Stimulated activated CD4-positive, alpha-beta T cell treated with anti-CD3 and anti-CD28 coated beads, Interleukin-4, amount 100 ng/mL, for 1 hour (primary cell): ENCODE measurements at regions not wholly inside any gene's neighbourhood (a gene's known extent, or its start where the extent isn't known, plus 50 kb on each side); places are given as distances from the start of the nearest gene placed in this dataset.

Source experiments
- DNase-seq: peaks from one replicate; pipeline ENCODE4 v3.0.0-alpha.2; 2020

DNA sequence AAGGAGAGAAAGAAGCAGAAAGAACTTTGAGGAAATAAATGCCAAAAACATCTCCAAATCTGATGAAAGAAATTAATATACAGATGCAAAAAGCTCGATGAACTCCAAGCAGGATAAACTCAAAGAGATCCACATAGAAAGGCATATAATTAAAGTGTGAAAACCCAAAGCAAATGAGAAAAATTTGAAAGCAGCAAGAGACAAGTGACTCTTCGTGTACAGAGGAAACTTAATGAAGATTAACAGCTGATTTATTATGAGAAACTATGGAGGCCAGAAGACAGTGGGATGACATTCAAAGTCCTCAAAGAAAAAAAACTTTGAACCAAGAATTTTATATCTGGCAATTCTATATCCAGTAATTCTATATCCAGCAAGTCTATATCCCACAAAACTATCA is 163.0 kb upstream of the TMCC3 start:
- DNase-seq, result no peak

DNA sequence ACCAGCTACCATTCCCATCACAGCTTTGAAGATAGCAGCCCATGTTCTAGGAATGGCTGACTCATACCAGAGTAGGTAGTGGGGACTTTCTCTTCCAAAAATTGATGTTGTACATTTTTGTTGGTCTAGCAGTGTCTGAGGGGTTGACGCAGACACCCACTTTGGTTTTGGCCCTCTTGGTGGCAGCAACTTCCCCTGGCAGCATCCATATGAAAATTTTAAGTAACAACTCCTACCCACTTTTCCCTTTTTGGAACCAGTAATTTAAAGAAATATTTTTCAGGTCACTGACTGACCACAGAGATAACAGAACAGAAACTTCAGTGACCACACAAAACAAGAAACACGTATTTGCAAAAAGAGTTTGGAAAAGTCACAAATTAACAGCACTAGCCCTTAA is 162.0 kb upstream of the TMCC3 start:
- no peak for DNase-seq

DNA sequence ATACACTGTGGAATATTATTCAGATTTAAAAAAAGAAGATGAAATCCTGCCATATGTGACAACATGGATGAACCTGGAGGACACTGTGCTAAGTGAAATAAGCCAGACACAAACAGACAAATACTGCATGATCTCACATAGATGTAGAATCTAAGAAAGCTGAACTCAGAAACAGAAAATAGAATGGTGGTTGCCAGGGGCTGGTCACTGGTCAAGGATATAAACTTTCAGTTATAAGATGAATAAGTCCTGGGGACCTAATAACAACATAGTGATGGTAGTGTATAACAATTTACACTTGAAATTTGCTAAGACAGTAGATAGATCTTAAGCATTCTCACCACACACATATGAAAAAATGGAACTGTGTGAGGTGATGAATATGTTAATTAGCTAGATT is 161.3 kb upstream of the TMCC3 start:
- DNase-seq, result no peak

DNA sequence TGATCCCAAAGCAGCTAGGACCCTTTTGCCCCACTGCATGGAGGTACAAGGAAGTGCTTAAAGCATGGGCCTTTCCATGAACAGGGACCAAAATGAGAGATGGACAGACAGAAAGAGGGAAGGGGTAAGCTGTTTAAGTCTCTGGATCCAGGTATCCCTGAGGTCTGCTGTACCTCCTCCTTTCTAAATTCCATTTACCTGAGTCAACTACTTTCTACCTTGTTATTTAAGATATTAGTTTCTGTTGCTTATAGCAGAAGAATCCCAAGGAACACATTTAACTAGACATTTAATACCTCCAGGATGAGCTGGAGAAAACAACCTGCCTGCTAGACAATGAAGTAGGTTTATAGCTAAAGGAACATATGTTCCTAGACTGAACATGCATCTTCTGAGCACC is 157.6 kb upstream of the TMCC3 start:
- no peak for DNase-seq

DNA sequence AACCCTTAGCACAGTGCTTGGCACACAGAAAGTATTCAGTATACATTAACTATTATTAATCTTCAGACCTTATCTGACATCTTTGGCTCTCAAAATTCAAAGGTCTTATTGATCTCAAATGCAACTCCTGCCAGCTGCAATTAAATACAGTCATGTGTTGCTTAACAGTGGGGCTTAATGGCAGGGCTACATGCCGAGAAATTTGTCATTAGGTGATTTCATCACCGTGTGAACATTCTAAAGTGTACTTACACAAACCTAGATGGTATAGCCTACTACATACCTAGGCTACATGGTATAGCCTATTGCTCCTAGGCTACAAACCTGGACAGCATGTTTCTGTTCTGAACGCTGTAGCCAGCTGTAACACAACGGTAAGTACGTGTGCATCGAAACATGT is 156.3 kb upstream of the TMCC3 start:
- DNase-seq, result no peak

DNA sequence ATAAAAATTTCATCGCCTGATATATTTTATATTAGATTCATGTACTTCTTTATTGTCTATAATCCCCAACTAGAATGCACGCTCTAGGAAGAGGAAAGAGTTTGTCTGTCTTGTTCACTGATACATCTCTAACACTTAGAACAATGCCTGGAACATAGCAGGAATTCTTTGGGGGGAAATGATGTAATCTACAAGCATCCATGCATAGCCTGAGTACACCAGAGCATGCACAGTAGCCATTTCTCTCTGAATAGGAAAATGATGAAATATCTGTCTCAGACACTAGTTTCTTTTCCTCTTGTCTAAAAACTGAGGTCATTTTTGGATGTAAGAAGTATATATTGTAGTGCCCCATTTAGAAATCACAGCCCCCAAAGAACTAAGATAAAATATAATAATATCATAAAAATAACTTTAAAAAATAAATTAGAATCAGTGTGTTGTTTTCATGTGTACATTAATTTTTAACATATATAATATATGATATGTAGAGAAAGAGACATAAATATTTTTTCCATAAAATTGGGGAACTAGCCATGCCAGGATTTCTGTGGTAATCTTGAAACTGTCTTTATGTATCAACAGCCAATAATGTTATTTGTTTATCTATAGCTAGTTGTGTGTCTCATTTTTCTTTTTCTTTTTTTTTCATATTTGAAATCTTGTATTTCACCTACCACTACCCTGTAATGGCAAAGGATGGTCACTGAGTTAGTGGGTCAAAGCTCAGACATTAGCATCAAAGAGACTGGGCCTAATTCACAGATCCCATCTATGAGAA is 155.6 kb upstream of the TMCC3 start:
- DNase-seq, result no peak

DNA sequence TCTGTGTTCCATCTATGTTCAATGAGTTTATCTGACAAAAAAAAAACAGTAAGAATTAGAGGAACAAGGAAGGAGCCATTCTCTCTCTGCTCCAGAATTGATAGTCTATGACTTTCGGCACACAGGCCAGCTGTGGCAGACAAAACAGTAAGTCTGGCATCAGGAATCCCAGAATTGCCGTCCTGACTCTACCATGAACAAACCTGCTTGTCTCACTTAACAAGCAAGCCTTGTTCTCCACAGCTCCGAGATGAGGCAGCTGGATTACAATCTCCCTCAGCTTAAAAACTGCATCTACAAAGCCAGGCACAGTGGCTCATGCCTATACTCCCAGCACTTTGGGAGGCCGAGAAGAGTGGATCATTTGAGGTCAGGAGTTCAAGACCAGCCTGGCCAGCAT is 153.6 kb upstream of the TMCC3 start:
- DNase-seq, result no peak

DNA sequence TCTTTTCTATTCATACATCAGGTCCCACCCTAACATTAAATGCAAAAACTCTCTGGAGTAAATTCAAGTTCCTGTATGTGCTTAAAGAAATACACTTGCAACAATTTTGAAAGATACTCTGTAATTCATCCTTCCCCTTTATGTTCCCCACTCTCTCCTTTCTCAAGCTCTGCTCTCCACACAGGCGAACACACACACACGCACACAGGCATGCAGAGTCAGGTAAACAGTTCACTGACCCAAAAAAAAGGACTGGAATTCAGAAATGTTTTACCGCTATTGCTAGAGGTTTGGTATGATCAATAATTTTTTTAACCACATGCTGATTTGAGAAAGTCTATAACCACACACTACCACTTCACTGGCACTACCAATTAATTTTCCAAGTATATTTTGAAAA is 152.4 kb upstream of the TMCC3 start:
- no peak for DNase-seq

DNA sequence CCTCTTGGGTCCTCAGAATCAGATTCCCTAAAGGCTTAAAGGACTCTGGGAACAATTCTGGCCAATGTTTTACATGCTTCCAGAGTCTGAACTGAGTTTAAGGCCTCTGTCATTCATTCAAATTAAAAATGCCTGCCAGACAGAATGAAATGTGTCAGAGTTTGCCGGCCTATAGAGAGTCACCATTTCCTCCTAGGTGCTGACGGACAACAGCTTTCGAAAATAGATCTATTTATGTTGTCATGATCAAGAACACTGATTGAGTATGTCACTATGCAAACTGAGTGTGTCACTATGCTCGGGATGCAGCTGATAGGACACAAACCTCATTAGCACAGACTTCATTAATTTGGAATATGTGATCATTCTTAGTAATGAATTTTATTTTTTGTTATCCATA is 151.4 kb upstream of the TMCC3 start:
- no peak for DNase-seq

DNA sequence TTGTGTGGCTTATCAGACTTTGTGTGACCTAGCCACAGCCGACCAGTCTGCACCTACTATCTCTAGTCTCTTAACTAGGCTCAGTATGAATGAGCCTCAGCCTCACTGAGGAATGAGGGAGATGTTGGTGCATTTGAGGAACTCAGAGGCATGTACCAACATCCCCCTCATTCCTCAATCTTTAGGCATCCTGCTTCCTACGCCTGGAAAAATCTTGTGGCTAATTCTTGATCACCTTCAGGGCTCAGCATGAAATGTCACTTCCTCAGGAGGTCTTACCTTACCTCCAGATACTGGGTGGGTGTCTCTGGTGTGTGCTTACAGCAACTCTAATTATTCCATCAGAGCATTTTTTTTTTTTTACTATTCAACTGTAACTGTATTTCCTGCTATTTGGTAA is 148.8 kb upstream of the TMCC3 start:
- DNase-seq, result no peak

DNA sequence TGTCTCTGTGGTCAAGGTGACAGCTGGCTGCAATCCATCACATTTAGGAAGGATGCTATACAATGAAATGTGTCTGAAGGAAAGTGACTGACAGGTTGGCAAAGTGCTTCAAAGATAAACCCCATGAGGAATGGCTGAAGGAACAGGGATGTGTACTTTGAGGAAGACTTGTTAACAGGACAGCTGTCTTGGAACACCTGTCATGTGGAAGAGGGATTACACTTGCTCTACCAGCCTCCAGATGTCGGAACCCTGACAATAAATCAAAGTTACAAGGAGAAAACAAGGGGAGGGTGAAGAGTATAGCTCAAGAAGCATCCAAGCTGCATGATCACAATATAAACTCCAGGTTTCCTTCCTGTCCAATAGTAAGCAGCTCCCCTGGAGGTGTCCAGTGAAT is 147.8 kb upstream of the TMCC3 start:
- DNase-seq, result no peak

DNA sequence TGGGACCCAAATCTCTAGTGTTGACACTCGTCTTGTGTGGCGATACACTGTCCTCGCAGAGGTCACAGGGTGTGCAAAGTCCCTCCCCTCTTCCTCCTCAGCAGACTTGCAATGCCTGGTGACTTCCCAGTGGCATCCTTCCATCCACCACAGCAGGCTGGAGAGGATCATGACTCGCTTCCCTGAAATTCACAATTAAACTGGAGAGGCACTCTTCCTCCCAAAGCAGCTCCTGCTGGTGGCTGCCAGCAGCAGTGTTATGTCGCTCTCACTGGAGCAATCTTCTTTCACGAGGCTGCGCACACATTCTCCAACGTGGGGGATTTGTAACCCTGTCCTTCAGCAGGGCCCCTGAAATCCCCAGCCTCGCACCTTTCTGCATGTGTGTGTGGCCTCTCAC is 145.2 kb upstream of the TMCC3 start:
- no peak for DNase-seq

DNA sequence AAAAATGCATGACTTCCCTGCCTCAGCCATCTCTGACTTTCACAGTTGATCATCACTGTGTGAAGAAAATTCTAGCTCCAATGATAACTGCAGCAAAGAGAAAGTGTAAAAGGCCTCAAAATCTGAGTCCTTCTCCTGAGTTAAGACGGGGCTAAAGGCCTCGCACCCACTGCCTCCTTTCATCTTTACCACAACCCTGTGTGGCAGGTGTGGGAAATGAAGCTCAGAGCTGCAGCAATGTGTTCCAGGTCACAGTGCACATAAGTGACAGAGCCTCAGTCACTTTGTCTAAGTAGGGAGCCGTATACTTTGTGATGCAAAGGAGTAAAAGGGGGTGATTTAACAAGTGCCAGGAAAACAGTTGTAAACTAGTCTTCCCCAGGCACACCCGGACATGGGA is 144.7 kb upstream of the TMCC3 start:
- no peak for DNase-seq

DNA sequence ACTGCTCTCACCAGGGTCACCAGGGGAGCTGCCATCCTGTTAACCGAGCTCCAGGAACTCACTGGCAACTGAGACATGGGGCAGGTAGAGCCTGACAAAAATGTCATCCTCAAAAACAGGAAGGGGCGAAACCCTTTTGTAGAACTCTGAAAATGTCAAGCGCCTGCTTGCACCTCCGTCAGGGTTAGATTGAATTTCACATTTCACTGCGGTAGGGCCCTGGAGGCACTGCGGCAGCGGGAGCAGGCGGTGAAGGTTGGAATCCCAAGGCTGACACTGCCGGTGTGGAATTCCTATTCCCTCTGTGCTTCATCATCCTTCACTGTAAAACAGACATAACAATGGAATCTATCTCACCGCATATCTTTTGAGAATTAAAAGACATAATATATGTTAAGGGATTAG is 142.8 kb upstream of the TMCC3 start:
- DNase-seq, result no peak

DNA sequence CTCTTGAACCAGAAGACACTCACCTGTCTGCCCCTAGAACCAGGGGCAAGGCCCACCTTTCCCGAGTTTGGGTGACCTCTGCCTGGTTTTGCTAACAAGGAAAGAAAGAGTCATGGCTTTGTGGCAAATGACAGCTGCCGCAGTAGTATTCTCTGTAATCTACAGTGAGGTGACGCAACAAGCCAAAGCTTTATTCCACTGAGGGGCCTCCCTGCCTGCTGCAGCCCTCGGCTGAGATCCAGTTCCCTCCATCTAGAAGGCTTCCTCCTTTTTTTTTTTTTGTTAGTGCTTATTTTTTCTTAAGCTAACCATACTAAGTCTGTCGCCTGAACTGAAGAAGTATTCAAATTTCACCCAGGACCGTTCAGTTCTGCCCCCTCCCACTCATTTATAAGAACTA is 142.3 kb upstream of the TMCC3 start:
- no peak for DNase-seq

DNA sequence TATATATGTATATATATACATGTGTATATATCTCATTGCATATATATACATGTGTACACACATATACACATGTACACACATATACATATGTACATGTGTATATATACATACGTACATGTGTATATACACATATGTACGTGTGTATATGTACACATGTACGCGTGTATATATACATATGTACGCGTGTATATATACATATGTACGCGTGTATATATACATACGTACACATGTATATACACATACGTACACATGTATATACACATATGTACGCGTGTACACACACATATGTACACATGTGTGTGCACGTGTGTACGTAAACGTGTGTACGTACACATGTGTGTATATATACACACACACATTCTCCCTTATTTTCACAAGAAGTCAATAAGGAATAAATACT is 141.6 kb upstream of the TMCC3 start:
- DNase-seq, result no peak

DNA sequence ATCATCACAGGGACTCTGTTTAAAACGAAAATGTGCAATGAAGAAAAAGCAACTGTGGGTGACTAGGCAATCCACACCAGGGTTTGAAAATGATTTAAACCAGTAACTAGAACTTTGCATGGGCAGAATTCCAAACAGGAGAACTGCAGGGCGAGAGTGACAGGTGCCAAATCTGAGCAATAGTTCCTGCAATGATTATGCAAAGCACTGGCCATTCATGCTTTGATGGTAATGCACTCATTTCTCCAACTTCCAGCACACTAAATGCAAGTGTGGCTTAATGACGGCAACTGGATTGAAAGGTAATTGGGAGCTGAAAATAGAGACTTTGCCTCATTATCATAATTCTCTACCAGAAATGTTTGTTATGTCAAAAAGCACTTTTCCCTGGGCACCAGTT is 140.5 kb upstream of the TMCC3 start:
- no peak for DNase-seq

DNA sequence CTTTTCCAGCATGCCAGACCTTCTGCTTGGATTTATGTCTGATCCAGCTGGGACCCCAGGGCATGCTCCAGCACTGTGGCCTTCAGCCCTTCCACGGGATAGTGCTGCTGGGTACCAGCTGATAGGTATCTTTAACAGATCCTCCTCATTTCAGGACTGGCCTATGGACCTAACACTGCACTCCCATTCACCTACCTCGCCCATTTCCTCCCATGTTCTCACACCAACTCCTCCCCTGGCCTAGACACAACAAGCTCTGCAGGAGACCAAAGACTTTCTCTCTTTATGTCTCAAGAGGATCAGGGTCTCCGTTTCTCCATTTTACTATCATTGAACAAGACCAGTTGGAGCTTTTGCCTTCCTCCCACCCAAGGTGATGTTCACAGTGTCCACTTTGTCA is 140.0 kb upstream of the TMCC3 start:
- DNase-seq, result no peak

DNA sequence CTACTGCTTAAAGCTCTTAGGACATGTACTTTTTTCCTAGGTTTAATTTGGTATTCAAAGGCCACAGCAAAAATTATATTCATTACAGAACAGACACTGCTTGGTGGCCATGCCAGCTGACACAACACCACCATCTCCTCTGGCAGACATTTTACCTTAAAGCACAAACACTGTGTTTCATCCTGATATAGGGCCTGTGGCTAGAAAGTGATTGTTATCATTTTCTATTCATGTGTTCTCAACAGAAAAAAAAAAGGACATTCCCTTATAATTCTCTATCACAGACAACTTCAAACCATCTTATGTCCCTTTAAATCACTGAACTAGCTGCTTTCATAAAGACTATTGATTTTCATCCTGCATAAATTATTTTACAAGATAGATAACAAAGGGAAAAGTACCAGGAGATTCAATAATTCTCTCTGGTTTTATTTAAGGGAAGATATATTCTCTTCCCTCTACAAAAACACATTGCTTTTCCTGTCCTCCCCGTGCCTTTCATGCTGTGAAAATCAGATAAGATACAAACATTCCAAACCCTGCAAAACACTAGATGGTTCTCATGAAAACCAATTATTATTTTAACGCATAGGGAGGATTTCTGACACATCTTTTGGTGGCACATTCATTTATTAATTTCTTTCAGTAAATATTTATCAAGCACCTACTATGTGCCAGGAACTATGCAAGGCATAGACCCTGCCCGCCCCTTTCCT is 139.3 kb upstream of the TMCC3 start:
- DNase-seq, result no peak

DNA sequence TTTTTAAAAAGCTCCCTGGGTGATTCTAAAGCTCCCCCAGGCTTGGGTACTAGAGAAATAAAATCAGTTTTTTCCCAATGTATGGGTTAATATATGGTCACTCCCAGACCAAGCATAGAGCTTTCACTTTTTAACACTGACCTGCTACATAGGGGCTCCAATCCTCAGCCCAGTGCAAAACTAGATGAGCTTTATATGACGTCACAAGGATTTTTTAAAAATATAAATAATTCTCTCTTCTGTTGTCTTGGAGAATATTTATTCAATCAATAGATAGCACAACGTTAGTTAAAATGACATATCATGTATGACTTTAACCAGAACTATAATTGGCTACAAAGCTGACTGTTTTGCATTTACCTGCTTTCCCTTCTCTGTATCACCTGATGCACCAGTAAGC is 137.9 kb upstream of the TMCC3 start:
- DNase-seq, result no peak

DNA sequence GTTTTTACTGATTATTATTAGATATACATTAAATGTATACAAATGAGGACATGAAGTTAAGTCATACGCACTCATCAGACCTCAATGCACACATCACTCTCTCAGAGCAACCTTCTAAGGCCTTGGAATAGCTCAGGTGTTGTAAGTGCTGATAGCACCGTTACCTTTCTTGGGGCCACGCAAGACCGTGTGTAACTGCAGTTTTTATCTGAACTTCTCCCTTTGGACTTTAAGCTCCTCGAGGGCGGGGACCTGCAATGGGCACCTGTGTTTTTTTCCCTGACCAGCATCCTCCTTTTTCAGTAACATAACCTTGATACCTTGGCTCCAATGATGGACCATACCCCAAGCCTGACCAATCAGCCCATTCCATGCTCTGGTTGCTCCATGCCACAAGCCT is 136.5 kb upstream of the TMCC3 start:
- DNase-seq, result no peak

DNA sequence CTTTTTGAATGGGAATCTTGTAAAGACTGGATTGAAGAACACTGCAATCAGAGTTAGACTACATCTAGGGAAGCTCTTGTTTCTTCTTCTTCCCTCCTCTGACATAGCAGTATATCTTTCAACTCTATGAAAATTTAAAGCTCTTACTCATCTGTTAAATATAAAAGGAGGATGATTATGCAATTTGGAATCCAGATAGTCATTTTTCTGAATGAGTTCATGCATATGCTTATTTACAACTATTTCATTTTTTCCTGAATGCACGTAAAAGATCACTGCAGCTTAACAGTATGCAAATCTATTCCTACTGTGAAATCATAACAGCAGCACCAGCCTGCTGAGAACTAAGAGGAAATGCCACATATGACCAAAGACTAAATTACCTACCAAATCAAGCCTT is 133.5 kb upstream of the TMCC3 start:
- DNase-seq, result no peak

DNA sequence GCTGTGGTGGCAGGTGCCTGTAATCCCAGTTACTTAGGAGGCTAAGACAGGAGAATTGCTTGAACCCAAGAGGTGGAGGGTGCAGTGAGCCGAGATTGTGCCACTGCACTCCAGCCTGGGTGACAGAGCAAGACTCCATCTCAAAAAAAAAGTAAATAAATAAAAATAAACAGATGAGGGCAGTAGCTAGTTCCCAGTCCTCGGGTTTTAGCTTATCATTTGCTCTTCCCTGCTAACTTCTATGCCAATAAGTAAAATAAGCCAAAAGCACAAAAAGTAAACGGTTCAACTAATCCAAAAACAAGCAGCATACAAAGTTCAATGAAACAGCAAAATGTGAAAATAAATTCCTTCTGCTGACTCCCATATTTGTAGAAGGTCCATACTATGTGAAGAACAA is 133.0 kb upstream of the TMCC3 start:
- DNase-seq, result no peak

DNA sequence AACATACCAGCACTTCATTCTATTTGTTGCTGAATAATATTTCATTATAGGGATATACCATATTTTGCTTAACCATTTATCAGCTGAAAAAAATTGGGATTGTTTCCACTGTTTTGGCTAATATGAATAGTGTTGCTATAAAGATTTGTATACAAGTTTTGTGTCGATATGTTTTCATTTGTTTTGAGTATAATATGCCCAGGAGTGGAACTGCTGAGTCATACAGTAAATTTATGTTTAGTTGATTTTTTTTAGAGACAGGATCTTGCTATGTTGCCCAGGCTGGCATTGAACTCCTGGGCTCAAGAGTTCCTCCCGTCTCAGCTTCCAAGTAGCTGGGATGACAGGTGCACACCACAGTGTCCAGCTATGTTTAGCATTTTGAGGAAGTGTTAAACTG is 131.5 kb upstream of the TMCC3 start:
- DNase-seq, result no peak

DNA sequence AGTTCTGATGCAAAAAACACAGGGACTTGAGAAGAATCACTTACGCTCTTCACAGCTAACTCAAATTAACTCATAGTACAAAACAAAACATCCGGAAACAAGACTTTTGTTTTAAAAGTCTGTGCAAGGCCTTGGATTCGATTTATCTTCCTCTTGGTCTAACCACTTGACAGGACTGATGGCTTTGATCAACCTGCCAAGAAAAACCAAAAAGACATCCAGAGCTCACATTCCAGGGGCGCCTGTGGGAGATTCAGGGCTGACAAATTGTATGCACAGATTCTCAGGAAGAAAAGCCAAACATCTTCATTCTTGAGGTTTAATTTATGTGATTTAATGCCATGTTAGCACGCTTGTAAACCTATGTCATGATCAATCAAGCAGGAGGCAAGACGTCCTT is 129.1 kb upstream of the TMCC3 start:
- DNase-seq, result no peak
